Esophagus (tissue), 2 donors: ENCODE measurements at regions not wholly inside any gene's neighbourhood (a gene's known extent, or its start where the extent isn't known, plus 50 kb on each side); places are given as distances from the start of the nearest gene placed in this dataset.

Experiments
- H3K27ac ChIP-seq, 2 donors: one replicate each; pipeline ENCODE4 v1.5.1; 2013; ENCODE audit warnings: low read depth in 2 of 2, mild to moderate bottlenecking in 2 of 2, inconsistent platforms in 1 of 2, low read length in 1 of 2, moderate library complexity in 1 of 2
- H3K27me3 ChIP-seq, 2 donors: one replicate each; pipeline ENCODE4 v1.6.1; 2013; ENCODE audit warnings: low read length in 2 of 2, control low read depth in 1 of 2, mild to moderate bottlenecking in 1 of 2; ENCODE audit not compliant: insufficient read depth in 2 of 2, control insufficient read depth in 1 of 2
- H3K36me3 ChIP-seq, 2 donors: one replicate each; pipeline ENCODE4 v1.6.1; 2013; ENCODE audit warnings: low read length in 1 of 2; ENCODE audit not compliant: control insufficient read depth in 2 of 2, insufficient read depth in 2 of 2
- H3K4me1 ChIP-seq, 2 donors: one replicate each; pipeline ENCODE4 v1.6.1; 2013; ENCODE audit warnings: low read length in 1 of 2; ENCODE audit not compliant: control insufficient read depth in 2 of 2, insufficient read depth in 2 of 2
- H3K4me3 ChIP-seq, 2 donors: one replicate each; pipeline ENCODE4 v1.5.1; 2013; ENCODE audit warnings: low read length in 2 of 2, mild to moderate bottlenecking in 2 of 2, low read depth in 1 of 2, moderate library complexity in 1 of 2
- H3K9me3 ChIP-seq, 2 donors: one replicate each; pipeline ENCODE4 v1.6.1; 2013; ENCODE audit warnings: mild to moderate bottlenecking in 2 of 2, low read depth in 1 of 2, low read length in 1 of 2, moderate library complexity in 1 of 2; ENCODE audit not compliant: control insufficient read depth in 2 of 2, insufficient read depth in 1 of 2
- WGBS, 2 donors: extraction: QIAGEN DNeasy Blood & Tissue Kit; methylation state at CpG; one replicate each; pipeline ENCODE4 v1.1.7; 2013; 5-methylcytosine and 5-hydroxymethylcytosine counted together
- donor health status: healthy with polysubstance abuse.
- donor health status: Bipolar disorder and iron deficiency.

DNA sequence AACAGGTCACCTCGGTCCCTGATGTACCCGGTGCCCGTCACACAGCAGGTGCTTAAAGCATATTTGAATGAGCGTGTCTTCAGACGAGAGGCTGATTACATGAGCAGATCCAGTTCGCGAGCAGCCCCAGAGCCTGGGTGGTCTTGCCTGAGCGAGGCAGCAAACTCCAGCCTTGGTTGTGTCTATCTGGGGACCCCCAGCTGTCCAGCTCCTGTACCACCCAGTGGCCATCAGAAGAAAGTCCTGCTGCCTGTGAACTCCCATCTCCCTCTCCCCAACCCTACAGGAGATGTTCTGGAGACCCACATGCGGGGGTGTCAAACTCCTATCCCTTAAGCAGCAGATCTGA lies 174.2 kb downstream of the PHETA1 start:
- Histone ChIP-seq H3K36me3 (no peaks in the 10 kb centered on the region), H3K4me3 (no peak overlapping the region), H3K4me1 (no peaks in the 10 kb centered on the region), H3K27me3 (peaks cover 3% of the 10 kb centered on the region in 2 donors), H3K9me3 (no peaks in the 10 kb centered on the region), H3K27ac (no peak overlapping the region)
- 62 to 66% methylated on average over 9 of the region's 9 CpGs for WGBS, 2 donors

DNA sequence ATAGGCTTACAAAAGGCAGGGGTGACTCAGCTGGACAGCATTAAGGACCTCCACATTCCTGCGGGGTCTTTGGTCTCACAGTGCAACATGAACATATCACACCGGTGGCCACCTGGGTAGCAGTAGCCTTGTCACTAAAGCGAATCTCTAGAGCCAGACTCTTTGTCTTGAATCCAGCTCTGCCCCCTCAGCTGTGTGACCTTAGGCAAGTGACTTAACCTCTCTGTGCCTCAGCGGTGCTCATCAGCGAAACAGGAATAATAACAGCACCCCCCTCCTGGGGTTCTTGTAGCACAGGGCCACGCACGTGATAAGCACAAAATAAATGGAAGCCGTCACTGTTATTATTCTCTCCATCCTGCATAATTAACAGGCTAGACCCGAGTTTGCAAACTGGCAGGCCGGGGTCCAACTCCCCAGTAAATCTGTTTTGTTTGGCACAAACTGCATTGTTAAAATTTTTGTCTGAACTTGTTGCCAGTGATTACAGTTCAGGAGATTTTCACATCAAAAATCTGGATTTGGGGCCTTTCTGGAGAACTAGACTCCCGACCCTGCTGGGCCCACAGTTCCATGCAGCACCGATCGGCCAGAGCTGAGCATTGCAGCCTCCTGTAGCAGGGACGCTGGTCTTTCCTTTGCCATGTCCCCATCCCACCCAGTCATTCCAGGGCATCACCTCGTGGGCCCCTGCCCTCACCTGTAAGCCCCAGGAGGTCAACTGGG lies 174.8 kb downstream of the PHETA1 start:
- Histone ChIP-seq H3K36me3 (no peaks in the 10 kb centered on the region), H3K4me3 (no peak overlapping the region), H3K27ac (no peak overlapping the region), H3K9me3 (no peaks in the 10 kb centered on the region), H3K4me1 (no peaks in the 10 kb centered on the region), H3K27me3 (peaks cover 3% of the 10 kb centered on the region in 2 donors)
- 52 to 63% methylated on average over 15 of the region's 15 CpGs for WGBS, 2 donors

DNA sequence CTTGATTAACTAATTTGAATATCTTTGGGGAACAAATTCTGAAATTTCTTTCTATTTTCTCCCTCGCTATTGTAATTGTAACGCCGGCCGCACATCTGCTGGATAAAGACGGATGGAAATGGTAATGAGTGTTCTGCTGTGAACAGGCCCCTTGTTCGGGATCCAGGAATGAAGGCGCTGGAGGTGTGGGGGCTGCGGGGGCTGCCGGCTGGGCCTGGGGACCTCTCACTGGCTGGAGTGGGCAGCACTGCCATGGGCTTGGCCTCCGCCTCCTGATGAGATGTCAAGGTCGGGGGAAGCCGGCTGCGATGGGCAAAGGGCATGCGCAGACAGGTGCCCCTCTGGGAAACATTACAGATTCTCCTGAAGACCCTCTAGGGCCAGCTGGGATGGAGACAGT lies 175.4 kb downstream of the PHETA1 start:
- no peaks in the 10 kb centered on the region for H3K36me3 ChIP-seq
- H3K4me3 ChIP-seq: no peak overlapping the region
- H3K27me3 ChIP-seq: peaks cover 3% of the 10 kb centered on the region in 2 donors
- peaks cover 0 to 2% of the 10 kb centered on the region in 2 donors for H3K9me3 ChIP-seq
- no peak overlapping the region for H3K27ac ChIP-seq
- 77 to 86% methylated on average over 14 of the region's 14 CpGs for WGBS, 2 donors
- H3K4me1 ChIP-seq: no peaks in the 10 kb centered on the region

DNA sequence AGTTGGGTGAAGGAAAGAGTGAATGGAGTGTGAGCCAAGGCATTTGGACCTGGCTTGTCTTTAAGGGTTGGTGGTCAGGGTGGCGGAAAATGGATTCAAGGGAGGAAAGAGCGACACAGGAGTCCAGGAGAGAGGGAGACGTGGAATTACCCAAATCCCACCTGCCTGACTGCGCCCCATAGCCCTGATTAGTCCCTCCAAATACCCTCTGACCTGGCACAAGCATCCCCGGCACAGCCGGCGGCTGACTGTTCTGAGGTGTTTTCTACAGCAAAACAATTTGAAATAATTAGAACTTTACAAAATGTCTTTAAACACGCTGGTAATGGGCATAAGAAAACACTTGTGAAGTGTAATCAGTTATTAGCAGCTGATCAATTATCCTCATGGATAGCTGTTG lies 175.8 kb downstream of the PHETA1 start:
- Histone ChIP-seq H3K9me3 (peaks cover 0 to 3% of the 10 kb centered on the region in 2 donors), H3K4me1 (no peaks in the 10 kb centered on the region), H3K27ac (no peak overlapping the region), H3K27me3 (peaks cover 3% of the 10 kb centered on the region in 2 donors), H3K36me3 (no peaks in the 10 kb centered on the region), H3K4me3 (no peak overlapping the region)
- WGBS, 2 donors: 76 to 85% methylated on average over 8 of the region's 8 CpGs

DNA sequence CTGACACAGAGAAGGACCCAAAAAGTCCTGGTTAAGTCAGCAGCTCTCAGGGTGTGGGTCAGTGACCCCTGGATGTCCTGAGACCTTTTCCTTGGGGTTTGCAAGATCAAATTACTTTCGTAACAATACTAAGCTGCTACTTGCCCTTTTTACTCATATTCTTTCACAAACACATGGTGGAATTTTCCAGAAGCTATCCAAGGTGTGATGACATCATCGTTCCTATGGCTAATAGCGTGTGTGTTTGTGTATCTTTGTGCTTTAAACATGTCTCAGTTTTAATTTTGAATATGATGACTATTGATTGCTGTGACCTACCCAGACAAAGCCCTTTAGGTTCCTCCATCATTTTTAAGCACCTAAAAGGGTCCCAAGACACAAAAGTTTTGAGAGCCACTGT lies 176.2 kb downstream of the PHETA1 start:
- Histone ChIP-seq H3K27ac (no peak overlapping the region), H3K4me3 (no peak overlapping the region), H3K36me3 (no peaks in the 10 kb centered on the region), H3K4me1 (no peaks in the 10 kb centered on the region), H3K9me3 (peaks cover 0 to 3% of the 10 kb centered on the region in 2 donors), H3K27me3 (peaks cover 3% of the 10 kb centered on the region in 2 donors)
- WGBS, 2 donors: 49 to 56% methylated on average over 3 of the region's 3 CpGs

DNA sequence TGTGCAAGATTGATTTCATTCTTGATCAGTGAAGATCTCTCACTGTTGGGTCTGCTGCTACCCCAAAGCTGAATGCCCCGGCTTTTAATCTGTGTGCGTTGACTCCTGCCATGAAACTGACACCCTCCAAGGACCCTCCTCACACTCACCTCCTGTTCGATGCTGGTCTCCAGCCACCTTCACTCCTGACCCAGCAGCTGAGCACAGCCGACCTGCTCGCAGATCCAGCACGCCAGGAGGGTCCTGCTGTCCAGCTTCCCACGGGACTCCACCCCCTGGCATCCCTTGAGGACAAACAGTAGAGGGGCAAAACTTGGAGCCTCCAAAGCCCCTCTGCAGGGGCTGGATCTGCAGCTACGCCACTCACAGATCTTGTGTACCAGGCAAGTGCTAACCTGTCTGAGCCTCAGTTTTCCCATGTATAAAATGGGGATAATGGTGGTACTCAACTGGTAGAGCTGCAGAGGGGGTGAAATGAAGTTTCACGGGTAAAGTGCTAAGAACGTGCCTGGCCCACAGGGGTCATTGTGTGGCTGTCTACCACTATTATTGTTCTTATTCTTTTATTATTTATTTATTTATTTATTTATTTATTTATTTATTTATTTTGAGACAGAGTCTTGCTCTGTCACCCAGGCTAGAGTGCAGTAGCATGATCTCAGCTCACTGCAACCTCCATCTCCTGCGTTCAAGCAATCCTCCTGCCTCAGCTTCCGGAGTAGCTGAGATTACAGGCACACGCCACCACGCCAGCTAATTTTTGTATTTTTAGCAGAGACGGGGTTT lies 178.0 kb downstream of the PHETA1 start:
- Histone ChIP-seq H3K27ac (no peak overlapping the region), H3K4me1 (no peaks in the 10 kb centered on the region), H3K9me3 (peaks cover 0 to 3% of the 10 kb centered on the region in 2 donors), H3K36me3 (no peaks in the 10 kb centered on the region), H3K4me3 (no peak overlapping the region), H3K27me3 (peaks cover 3% of the 10 kb centered on the region in 2 donors)
- 80 to 88% methylated on average over 15 of the region's 15 CpGs for WGBS, 2 donors

DNA sequence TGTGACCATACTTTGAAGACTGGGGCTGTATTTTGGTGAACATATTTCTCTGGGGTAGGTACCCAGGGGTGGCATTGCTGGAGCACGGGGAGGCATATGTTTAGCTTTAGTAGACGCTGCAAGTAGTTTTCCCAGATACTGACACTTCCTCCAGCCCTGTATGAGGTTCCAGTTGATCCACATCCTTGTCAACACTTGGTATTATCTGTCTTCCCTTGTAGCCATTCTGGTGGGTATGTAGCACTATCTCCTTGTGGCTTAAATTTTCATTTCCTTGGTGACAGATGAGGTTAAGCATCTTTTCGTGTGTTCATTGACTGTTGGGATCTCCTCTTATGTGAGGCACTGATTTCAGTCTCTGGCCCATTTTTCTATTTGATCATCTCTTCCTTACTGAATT lies 179.1 kb downstream of the PHETA1 start:
- H3K4me3 ChIP-seq: no peak overlapping the region
- 81 to 87% methylated on average over 3 of the region's 3 CpGs for WGBS, 2 donors

DNA sequence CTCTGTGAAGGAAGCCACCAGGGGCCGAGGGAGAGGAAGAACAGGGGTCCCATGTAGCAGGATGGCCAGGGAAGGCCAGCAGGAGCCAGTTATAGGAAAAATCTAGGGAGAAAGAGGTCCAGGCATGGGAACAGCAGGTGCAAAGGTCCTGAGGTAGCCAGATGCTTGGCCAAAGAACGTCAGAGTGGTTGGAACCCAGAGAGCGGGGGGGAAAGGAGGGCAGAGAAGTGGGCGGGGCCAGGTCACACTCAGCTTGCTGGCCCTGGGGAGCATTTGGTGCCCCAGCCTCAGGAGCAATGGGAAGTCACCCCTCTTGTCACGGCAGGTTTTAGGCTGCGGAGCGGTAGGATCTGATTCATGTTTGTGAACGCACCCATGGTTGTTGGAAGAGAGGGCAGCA lies 180.5 kb downstream of the PHETA1 start:
- H3K4me3 ChIP-seq: no peak overlapping the region
- no peak overlapping the region for H3K27ac ChIP-seq
- H3K4me1 ChIP-seq: no peaks in the 10 kb centered on the region
- 81 to 86% methylated on average over 8 of the region's 8 CpGs for WGBS, 2 donors
- no peaks in the 10 kb centered on the region for H3K36me3 ChIP-seq
- peaks cover 3% of the 10 kb centered on the region in 2 donors for H3K27me3 ChIP-seq
- peaks cover 0 to 3% of the 10 kb centered on the region in 2 donors for H3K9me3 ChIP-seq

More for the DNA sequence above, 179.1 kb downstream of the PHETA1 start:
- no peak overlapping the region for H3K27ac ChIP-seq
- H3K4me1 ChIP-seq: no peaks in the 10 kb centered on the region
- H3K36me3 ChIP-seq: no peaks in the 10 kb centered on the region
- H3K9me3 ChIP-seq: peaks cover 0 to 3% of the 10 kb centered on the region in 2 donors
- peaks cover 3% of the 10 kb centered on the region in 2 donors for H3K27me3 ChIP-seq

DNA sequence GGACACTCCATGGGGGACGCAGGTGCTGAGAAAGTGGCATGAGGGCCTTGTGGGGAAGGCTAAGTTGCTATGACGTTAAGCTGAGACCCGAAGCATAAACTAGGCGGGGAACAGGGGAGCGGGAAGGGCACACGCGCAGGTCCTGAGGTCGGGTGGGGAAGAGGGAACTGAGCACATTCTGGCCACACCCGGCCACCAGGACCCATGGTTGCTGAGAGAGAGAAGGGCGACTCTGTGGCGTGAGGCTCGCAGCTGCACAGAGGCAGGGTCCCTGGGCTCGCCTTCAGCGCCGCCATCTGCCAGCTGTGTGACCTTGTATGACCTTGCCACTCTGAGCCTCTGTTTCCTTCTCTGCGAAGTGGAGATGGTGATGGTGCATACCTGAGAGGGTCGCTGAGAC lies 182.5 kb downstream of the PHETA1 start:
- Histone ChIP-seq H3K36me3 (no peaks in the 10 kb centered on the region), H3K9me3 (peaks cover 0 to 3% of the 10 kb centered on the region in 2 donors), H3K4me1 (no peaks in the 10 kb centered on the region), H3K27me3 (no peaks in the 10 kb centered on the region), H3K4me3 (no peak overlapping the region), H3K27ac (no peak overlapping the region)
- 77 to 82% methylated on average over 17 of the region's 17 CpGs for WGBS, 2 donors

DNA sequence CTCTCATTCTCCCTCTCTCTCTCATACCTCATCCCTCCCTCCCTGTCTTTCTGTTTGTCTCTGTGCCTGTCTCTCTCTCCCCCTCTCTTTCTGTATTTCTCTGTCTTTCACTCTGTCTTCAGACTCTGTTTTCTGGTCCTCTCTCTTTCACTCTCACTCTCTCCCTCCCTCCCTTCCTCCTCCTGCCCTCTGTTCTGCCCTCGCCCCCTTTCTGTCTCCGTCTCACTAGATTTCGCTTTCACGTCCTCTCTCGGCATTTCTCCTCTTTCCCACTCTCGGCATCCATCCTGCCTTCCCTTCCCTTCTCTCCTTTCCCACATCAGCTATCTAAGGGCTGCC lies 183.0 kb downstream of the PHETA1 start:
- WGBS, 2 donors: 89 to 92% methylated on average over 6 of the region's 6 CpGs
- H3K27me3 ChIP-seq: no peaks in the 10 kb centered on the region
- H3K4me3 ChIP-seq: no peak overlapping the region
- no peaks in the 10 kb centered on the region for H3K4me1 ChIP-seq
- H3K27ac ChIP-seq: no peak overlapping the region
- H3K36me3 ChIP-seq: no peaks in the 10 kb centered on the region
- H3K9me3 ChIP-seq: peaks cover 0 to 3% of the 10 kb centered on the region in 2 donors
